H1 (cell line): ENCODE measurements at regions not wholly inside any gene's neighbourhood (a gene's known extent, or its start where the extent isn't known, plus 50 kb on each side); places are given as distances from the start of the nearest gene placed in this dataset.

Experiments
- CTCF ChIA-PET: fragments of 300-600 bp; sonication (Branson Sonifier 250); formaldehyde crosslinking; loops from one replicate; lab custom pipeline; 2021; ENCODE audit not compliant: partially characterized antibody; lab: Charles Lee
- POLR2A ChIA-PET: fragments of 300-600 bp; sonication (Branson Sonifier 250); formaldehyde crosslinking; loops from one replicate; lab custom pipeline; 2021; ENCODE audit warnings: inconsistent platforms; ENCODE audit not compliant: partially characterized antibody; lab: Charles Lee
- DNase-seq, 2 experiments: peaks; one replicate each; pipeline versions ENCODE4 v3.0.0 to v3.0.0-alpha.2; 2010 to 2022; ENCODE audit warnings: low spot score in 2 of 2, low read depth in 1 of 2, mixed read lengths in 1 of 2
- FAIRE-seq: peaks from 2 replicates; lab custom pipeline; 2011; peaks lifted over from hg19 to GRCh38; lab: Jason Lieb, UNC
- H2AFZ ChIP-seq: 2 replicates; pipeline ENCODE4 v1.8.1; 2012; ENCODE audit warnings: low read length, inconsistent platforms
- H2AK5ac ChIP-seq: 2 replicates; pipeline ENCODE4 v1.6.1; 2013; ENCODE audit warnings: low read depth, low read length
- H2BK120ac ChIP-seq: replicated peaks from 2 replicates; pipeline ENCODE3; 2013; ENCODE audit warnings: low read depth, low read length, inconsistent platforms
- H2BK12ac ChIP-seq: 2 replicates; pipeline ENCODE4 v1.6.1; 2013; ENCODE audit warnings: low read depth, low read length
- H2BK15ac ChIP-seq: 2 replicates; pipeline ENCODE4 v1.6.1; 2013; ENCODE audit warnings: low read length
- H2BK20ac ChIP-seq: 2 replicates; pipeline ENCODE4 v1.6.1; 2013; ENCODE audit warnings: low read length
- H2BK5ac ChIP-seq: 2 replicates; pipeline ENCODE4 v1.6.1; 2013; ENCODE audit warnings: low read depth, low read length
- H3K14ac ChIP-seq: 2 replicates; pipeline ENCODE4 v1.6.1; 2013; ENCODE audit warnings: inconsistent platforms; ENCODE audit not compliant: insufficient read length
- H3K18ac ChIP-seq: 2 replicates; pipeline ENCODE4 v1.6.1; 2013; ENCODE audit warnings: low read length; ENCODE audit errors: extremely low read depth
- H3K23ac ChIP-seq: 2 replicates; pipeline ENCODE4 v1.6.1; 2013; ENCODE audit warnings: inconsistent platforms; ENCODE audit not compliant: insufficient read length
- H3K23me2 ChIP-seq: 2 replicates; pipeline ENCODE4 v1.6.1; 2013; ENCODE audit warnings: low read depth, low read length
- H3K27ac ChIP-seq: 2 replicates; pipeline ENCODE4 v1.6.1; 2011; ENCODE audit warnings: low read depth, low read length, inconsistent platforms
- H3K27me3 ChIP-seq, 4 experiments: replicated peaks in 1 of 4; 1 replicate in 1 of 4; 2 replicates in 3 of 4; pipeline versions ENCODE4 v1.6.1 to v1.8.1; 2011 to 2013; ENCODE audit warnings: low read length in 3 of 4, mild to moderate bottlenecking in 3 of 4, inconsistent platforms in 2 of 4, mixed read lengths in 2 of 4, moderate library complexity in 1 of 4; ENCODE audit not compliant: control insufficient read depth in 3 of 4, insufficient read depth in 3 of 4; ENCODE audit errors: extremely low read depth in 1 of 4
- H3K36me3 ChIP-seq, 4 experiments: 2 replicates each; pipeline versions ENCODE4 v1.6.1 to v1.8.1; 2011 to 2013; ENCODE audit warnings: mild to moderate bottlenecking in 4 of 4, low read length in 3 of 4, moderate library complexity in 2 of 4, control low read depth in 1 of 4, inconsistent platforms in 1 of 4; ENCODE audit not compliant: insufficient read depth in 4 of 4, control insufficient read depth in 2 of 4
- H3K4ac ChIP-seq: replicated peaks from 2 replicates; pipeline ENCODE3; 2013; ENCODE audit warnings: low read length, low read depth, mixed read lengths, inconsistent platforms; ENCODE audit not compliant: insufficient read length
- H3K4me1 ChIP-seq, 4 experiments: replicated peaks in 1 of 4; 1 replicate in 1 of 4; 2 replicates in 3 of 4; pipeline versions ENCODE4 v1.6.1 to v1.8.1; 2011 to 2013; ENCODE audit warnings: low read length in 3 of 4, inconsistent platforms in 2 of 4, mixed read lengths in 1 of 4; ENCODE audit not compliant: insufficient read depth in 4 of 4, control insufficient read depth in 3 of 4
- H3K4me2 ChIP-seq, 2 experiments: 2 replicates each; pipeline versions ENCODE4 v1.6.1 to v1.8.1; 2011 to 2013; ENCODE audit warnings: low read depth in 2 of 2, low read length in 2 of 2, control low read depth in 1 of 2, inconsistent platforms in 1 of 2, mild to moderate bottlenecking in 1 of 2; ENCODE audit not compliant: insufficient read depth in 1 of 2
- H3K4me3 ChIP-seq, 4 experiments: fragments of 200-600, 300-600 bp in 1 of 4; sonication (generic), shearing (Covaris generic), sonication (Bioruptor Twin) in 1 of 4; 2 replicates each; pipeline versions ENCODE4 v1.5.1 to v1.8.1; 2011 to 2016; ENCODE audit warnings: low read length in 4 of 4, low read depth in 3 of 4, control low read depth in 2 of 4, inconsistent platforms in 2 of 4, mild to moderate bottlenecking in 2 of 4, mixed read lengths in 1 of 4, moderate library complexity in 1 of 4; ENCODE audit not compliant: insufficient read depth in 2 of 4; ENCODE audit errors: extremely low read depth in 1 of 4
- H3K56ac ChIP-seq: replicated peaks from 2 replicates; pipeline ENCODE3; 2013; ENCODE audit warnings: low read depth, mild to moderate bottlenecking, mixed read lengths, low read length, inconsistent platforms; ENCODE audit not compliant: insufficient read length
- H3K79me1 ChIP-seq: 2 replicates; pipeline ENCODE4 v1.6.1; 2013; ENCODE audit warnings: low read depth, low read length, control low read depth
- H3K79me2 ChIP-seq, 2 experiments: 2 replicates each; pipeline versions ENCODE4 v1.6.1 to v1.8.1; 2012 to 2013; ENCODE audit warnings: low read length in 2 of 2, mild to moderate bottlenecking in 2 of 2, inconsistent platforms in 1 of 2; ENCODE audit not compliant: insufficient read depth in 2 of 2, control insufficient read depth in 1 of 2
- H3K9ac ChIP-seq, 4 experiments: replicated peaks in 1 of 4; 1 replicate in 1 of 4; 2 replicates in 3 of 4; pipeline versions ENCODE4 v1.6.1 to v1.8.1; 2011 to 2013; ENCODE audit warnings: low read depth in 3 of 4, low read length in 3 of 4, control low read depth in 2 of 4, mild to moderate bottlenecking in 2 of 4, moderate library complexity in 2 of 4, inconsistent platforms in 1 of 4; ENCODE audit errors: extremely low read depth in 1 of 4
- H3K9me3 ChIP-seq, 2 experiments: 2 replicates each; pipeline versions ENCODE4 v1.6.1 to v1.8.1; 2012 to 2013; ENCODE audit warnings: mild to moderate bottlenecking in 2 of 2, moderate library complexity in 2 of 2, control low read depth in 1 of 2, inconsistent platforms in 1 of 2, low read depth in 1 of 2, low read length in 1 of 2, mixed read lengths in 1 of 2; ENCODE audit not compliant: insufficient read depth in 2 of 2
- H4K20me1 ChIP-seq, 2 experiments: replicated peaks in 1 of 2; 2 replicates each; pipeline versions ENCODE3 to v1.8.1; 2011 to 2013; ENCODE audit warnings: inconsistent platforms in 2 of 2, low read length in 2 of 2, mild to moderate bottlenecking in 1 of 2; ENCODE audit not compliant: insufficient read depth in 2 of 2, control insufficient read depth in 1 of 2
- H4K5ac ChIP-seq: 2 replicates; pipeline ENCODE4 v1.6.1; 2013; ENCODE audit warnings: low read length, low read depth, mixed read lengths, inconsistent platforms; ENCODE audit not compliant: insufficient read length
- H4K8ac ChIP-seq: 2 replicates; pipeline ENCODE4 v1.8.0; 2013; ENCODE audit warnings: mild to moderate bottlenecking, moderate library complexity, low read length, inconsistent platforms; ENCODE audit not compliant: insufficient read depth; ENCODE audit errors: extremely low read depth
- H4K91ac ChIP-seq: replicated peaks from 2 replicates; pipeline ENCODE3; 2013; ENCODE audit warnings: low read length, mixed read lengths, inconsistent platforms; ENCODE audit not compliant: insufficient read length
- HDAC6 ChIP-seq: IDR thresholded peaks from one replicate; pipeline ENCODE4 v1.7.1; 2012; ENCODE audit warnings: low read depth, mild to moderate bottlenecking, inconsistent platforms, low read length, moderate library complexity

- H2BK20ac ChIP-seq, result no peak overlapping the region
- no peaks in the 10 kb centered on the region for H4K20me1 ChIP-seq
- H3K79me2 ChIP-seq, result no peaks in the 10 kb centered on the region
- no peak for DNase-seq
- no peak overlapping the region for H2AFZ ChIP-seq
- no peak overlapping the region for H3K18ac ChIP-seq
- H2BK120ac ChIP-seq, result no peak overlapping the region
- no peak overlapping the region for H3K56ac ChIP-seq
- no peak overlapping the region for H3K4me2 ChIP-seq
- H2BK12ac ChIP-seq, result no peak overlapping the region
- H3K36me3 ChIP-seq, result no peaks in the 10 kb centered on the region
- H2AK5ac ChIP-seq, result no peak overlapping the region
- no peak for TF ChIP-seq HDAC6
- no peak overlapping the region for H3K27ac ChIP-seq
- H3K9ac ChIP-seq, result no peak overlapping the region
- H3K4me3 ChIP-seq, result no peak overlapping the region
- H3K23me2 ChIP-seq, result no peaks in the 10 kb centered on the region
- H3K4ac ChIP-seq, result no peak overlapping the region
- H4K8ac ChIP-seq, result no peak overlapping the region
- no peak overlapping the region for H3K14ac ChIP-seq
- H3K4me1 ChIP-seq, result no peaks in the 10 kb centered on the region
- no peaks in the 10 kb centered on the region for H3K27me3 ChIP-seq
- no peak overlapping the region for H2BK5ac ChIP-seq
- no peak for FAIRE-seq
- no peaks in the 10 kb centered on the region for H3K9me3 ChIP-seq
- no peaks in the 10 kb centered on the region for H3K79me1 ChIP-seq
- ChIA-PET CTCF (interaction anchor here (0.7 to 1.0 kb wide), 2 partner anchors 44 to 1214 kb away, joined by 3 read pairs; no protein-coding TSS in a partner anchor), POLR2A (no interaction called here)
- no peak overlapping the region for H4K5ac ChIP-seq
- no peak overlapping the region for H3K23ac ChIP-seq
- H4K91ac ChIP-seq, result no peak overlapping the region
- no peak overlapping the region for H2BK15ac ChIP-seq
Measured at GRCh38 chr10:4436103-4436502, 389.9 kb upstream of the AKR1E2 start.
